GM06990 (cell line): ENCODE measurements at regions not wholly inside any gene's neighbourhood (a gene's known extent, or its start where the extent isn't known, plus 50 kb on each side); places are given as distances from the start of the nearest gene placed in this dataset.

Experiments used
- DNase-seq: peaks from one replicate; pipeline ENCODE4 v3.0.0-alpha.2; 2011; ENCODE audit not compliant: insufficient read length; ENCODE audit errors: extremely low read depth
- H3K27me3 ChIP-seq: replicated peaks from 2 replicates; pipeline ENCODE4 v1.6.0; 2011; ENCODE audit warnings: low read length; ENCODE audit not compliant: control insufficient read depth, insufficient read depth
- H3K36me3 ChIP-seq: 2 replicates; pipeline ENCODE4 v1.5.1; 2011; ENCODE audit warnings: low read length; ENCODE audit not compliant: control insufficient read depth, insufficient read depth
- H3K4me3 ChIP-seq: replicated peaks from 2 replicates; pipeline ENCODE4 v1.5.1; 2011; ENCODE audit warnings: low read depth, mild to moderate bottlenecking, control low read depth, low read length
- CTCF ChIP-seq: IDR thresholded peaks from 2 replicates; pipeline ENCODE4 v1.5.1; 2011; ENCODE audit warnings: low read length, control low read depth, mild to moderate bottlenecking, inconsistent platforms; ENCODE audit not compliant: insufficient read depth, poor library complexity, severe bottlenecking

GRCh38 chr4:12576409-12576808 lies 907.7 kb downstream of the RAB28 start:
- no peak for DNase-seq
- no peak for TF ChIP-seq CTCF
- Histone ChIP-seq H3K36me3 (no peaks in the 10 kb centered on the region), H3K4me3 (no peak overlapping the region), H3K27me3 (no peaks in the 10 kb centered on the region)

GRCh38 chr4:12573716-12574115 lies 910.4 kb downstream of the RAB28 start:
- Histone ChIP-seq H3K36me3 (no peaks in the 10 kb centered on the region), H3K4me3 (no peak overlapping the region), H3K27me3 (no peaks in the 10 kb centered on the region)
- no peak for TF ChIP-seq CTCF
- no peak for DNase-seq

- Histone ChIP-seq H3K27me3 (no peaks in the 10 kb centered on the region), H3K4me3 (no peak overlapping the region), H3K36me3 (no peaks in the 10 kb centered on the region)
- no peak for TF ChIP-seq CTCF
- no peak for DNase-seq
Observed at GRCh38 chr4:12562476-12563140, 921.5 kb downstream of the RAB28 start.

GRCh38 chr4:12562021-12562420 lies 922.1 kb downstream of the RAB28 start:
- no peak for TF ChIP-seq CTCF
- H3K36me3 ChIP-seq = no peaks in the 10 kb centered on the region
- H3K4me3 ChIP-seq = no peak overlapping the region
- DNase-seq = no peak
- no peaks in the 10 kb centered on the region for H3K27me3 ChIP-seq

GRCh38 chr4:12555011-12555410 lies 929.1 kb downstream of the RAB28 start:
- Histone ChIP-seq H3K4me3 (no peak overlapping the region), H3K27me3 (no peaks in the 10 kb centered on the region), H3K36me3 (no peaks in the 10 kb centered on the region)
- TF ChIP-seq CTCF = no peak
- DNase-seq = no peak

- no peak overlapping the region for H3K4me3 ChIP-seq
- H3K36me3 ChIP-seq = no peaks in the 10 kb centered on the region
- no peaks in the 10 kb centered on the region for H3K27me3 ChIP-seq
- DNase-seq = no peak
- TF ChIP-seq CTCF = no peak
Observed at GRCh38 chr4:12548678-12549077, 935.5 kb downstream of the RAB28 start.
